Fibroblast of the conjunctiva (primary cell): ENCODE measurements at regions not wholly inside any gene's neighbourhood (a gene's known extent, or its start where the extent isn't known, plus 50 kb on each side); places are given as distances from the start of the nearest gene placed in this dataset.

Source experiments
- DNase-seq: peaks from one replicate; pipeline ENCODE4 v3.0.0-alpha.2; 2010; ENCODE audit warnings: low read depth

DNA sequence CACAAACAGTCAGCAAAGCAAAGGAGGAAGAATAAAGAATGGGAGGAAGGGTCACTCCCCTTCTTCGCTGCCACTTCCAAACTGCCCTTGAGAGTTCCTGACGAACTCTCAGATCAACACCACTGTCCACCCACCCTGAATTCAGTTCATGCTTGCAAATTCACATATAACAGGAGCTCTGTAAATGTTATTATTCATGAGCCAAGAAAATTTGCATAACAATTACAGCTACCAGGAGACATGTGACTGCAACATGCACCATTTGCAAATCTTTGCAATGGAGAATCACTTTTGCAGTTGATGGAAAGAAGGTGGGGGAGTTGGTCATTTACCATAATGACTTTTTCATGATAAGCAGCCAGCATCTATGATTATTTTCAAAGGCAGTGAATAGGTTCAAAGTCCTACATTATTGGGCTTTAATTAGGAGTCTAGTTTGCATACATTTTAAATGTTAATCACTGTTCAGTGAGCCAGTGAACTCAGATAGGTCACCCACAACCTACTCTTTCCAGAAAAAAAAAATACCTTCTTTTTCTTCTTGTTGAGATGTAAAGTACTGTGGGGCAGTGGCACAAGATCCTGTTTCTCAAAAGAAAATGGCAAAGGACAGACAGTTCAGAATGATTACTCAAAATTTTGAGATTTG is 149.7 kb downstream of the CAAP1 start:
- DNase-seq: no peak

DNA sequence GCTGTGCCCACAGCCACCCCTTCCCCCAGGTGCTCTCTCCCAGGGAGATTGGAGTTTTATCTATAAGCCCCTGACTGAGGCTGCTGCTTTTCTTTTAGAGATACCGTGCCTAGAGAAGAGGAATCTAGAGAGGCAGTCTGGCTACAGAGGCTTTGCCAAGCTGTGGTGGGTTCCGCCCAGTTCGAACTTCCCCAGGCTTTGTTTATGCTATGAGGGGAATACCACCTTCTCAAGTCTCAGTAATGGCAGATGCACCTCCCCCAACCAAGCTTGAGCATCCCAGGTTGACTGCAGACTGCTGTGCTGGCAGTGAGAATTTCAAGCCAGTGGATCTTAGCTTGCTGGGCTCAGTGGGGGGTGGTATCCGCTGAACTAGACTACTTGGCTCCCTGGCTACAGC is 157.4 kb downstream of the CAAP1 start:
- DNase-seq: no peak

GRCh38 chr9:26729187-26729586 is 163.4 kb downstream of the CAAP1 start:
- DNase-seq: no peak

DNA sequence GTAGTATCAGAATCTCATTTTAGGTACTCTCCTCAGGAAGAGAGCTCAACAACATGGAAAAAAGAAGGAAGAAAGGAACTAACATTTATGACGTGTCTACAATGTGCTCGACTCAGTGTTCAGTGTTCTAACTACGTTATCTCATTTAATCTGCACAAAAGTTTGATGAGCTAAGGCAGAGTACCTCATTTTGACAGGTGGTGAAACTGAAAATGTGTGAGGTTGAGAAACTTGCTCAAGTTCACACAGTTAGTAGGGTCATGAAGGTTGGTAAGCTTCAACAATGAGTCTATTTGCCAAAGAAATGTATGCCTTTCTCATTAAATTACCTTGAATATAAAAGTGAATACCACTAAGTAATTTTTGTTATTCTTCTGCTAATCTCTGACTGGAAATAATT is 165.1 kb downstream of the CAAP1 start:
- no peak for DNase-seq

DNA sequence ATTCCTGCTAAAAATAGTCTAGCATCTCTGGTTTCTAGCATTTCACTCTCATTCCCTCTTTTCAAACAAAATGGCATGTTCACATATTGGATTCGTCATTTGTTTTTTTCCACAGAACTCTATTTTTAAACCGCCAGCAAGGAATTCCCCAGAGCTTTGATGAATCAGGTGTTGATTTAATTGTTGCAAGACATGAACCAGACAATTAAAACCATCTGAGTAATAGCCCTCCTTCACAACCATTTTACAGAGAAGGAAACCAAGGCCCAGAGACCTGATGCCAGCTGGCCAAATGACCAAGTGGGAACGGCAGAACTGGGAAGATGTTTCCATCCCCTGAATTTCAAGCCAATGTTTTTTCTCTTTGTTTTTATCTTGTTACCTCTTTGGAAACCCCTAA is 167.0 kb downstream of the CAAP1 start:
- DNase-seq: no peak

- DNase-seq: no peak
These were observed 169.1 kb downstream of the CAAP1 start for GRCh38 chr9:26723486-26723885.

GRCh38 chr9:26722755-26723154 is 169.8 kb downstream of the CAAP1 start:
- DNase-seq: no peak

DNA sequence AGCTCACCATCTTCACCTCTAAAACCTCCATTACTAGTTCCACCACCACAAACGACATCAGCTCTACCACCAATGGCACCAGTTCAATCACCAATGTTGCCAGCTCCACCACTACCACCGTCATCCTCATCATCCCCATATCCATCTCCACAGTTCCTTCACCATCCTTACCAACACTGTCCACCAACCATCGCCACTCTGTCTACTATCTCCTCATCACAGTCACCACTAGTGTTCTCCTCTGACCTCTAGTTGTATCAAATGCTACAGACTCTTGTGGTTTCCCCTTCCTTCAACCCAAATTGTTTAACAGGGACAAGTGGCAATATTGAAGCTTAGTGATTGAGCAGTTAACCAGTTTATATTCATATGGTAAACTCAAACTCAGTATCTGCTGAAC is 182.6 kb downstream of the CAAP1 start:
- no peak for DNase-seq

- no peak for DNase-seq
These were observed 186.4 kb downstream of the CAAP1 start for GRCh38 chr9:26706223-26706622.

DNA sequence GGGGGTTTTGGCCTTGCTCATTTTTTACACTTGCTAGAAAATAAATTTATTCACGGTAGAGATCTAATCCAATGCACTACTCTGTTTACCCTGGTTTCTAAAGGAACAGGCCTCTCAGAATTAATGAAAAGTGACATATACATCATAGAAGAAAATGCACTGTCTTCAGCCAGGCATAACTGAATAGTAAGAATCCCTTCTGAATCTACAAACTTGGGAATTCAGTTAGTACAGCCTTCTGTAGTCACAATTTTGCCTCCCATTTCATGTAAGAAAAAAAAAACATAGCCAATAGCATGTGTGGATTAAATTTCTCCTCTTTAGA is 197.3 kb downstream of the CAAP1 start:
- no peak for DNase-seq

DNA sequence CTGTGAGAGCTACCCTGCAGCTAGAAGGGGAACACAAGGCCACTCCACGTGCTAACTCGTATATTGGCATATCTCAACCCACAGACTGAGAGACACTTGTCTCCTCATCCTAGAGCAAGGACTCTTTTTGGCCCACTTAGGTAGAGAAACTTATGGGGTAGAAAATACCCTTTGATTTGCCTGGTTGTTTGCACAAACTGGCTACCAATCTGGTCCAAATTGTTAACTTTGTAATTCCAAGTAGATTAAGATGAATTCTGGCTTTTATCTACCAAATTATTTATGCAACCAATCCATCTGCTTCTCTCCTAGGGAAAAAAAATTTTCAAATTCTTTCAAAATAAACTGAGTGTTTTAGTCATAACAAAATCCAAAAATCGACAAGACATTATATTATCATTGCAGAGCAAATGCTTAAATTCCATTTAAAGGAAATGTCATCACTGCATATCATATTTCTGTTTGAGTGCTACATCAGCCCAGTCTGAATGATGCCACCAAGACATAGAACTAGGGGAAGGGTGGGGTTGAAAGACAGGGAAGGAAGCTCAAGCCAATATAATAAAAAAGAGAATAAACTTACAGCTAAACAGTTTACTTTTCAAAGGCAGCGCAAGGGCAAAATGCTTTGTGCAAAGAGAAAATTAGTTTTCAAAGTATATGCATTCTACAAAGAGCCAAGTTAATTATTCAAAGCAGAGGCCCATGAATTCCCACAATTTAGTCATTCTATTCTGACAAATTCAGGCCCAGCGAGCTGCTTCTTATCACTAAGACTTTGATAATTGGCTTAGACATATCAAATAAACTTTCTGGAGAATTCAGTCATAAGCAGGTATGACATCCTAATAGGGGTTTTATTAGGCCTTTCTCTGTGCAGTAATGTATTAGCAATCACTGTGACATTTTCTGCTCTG is 198.0 kb downstream of the CAAP1 start:
- no peak for DNase-seq

DNA sequence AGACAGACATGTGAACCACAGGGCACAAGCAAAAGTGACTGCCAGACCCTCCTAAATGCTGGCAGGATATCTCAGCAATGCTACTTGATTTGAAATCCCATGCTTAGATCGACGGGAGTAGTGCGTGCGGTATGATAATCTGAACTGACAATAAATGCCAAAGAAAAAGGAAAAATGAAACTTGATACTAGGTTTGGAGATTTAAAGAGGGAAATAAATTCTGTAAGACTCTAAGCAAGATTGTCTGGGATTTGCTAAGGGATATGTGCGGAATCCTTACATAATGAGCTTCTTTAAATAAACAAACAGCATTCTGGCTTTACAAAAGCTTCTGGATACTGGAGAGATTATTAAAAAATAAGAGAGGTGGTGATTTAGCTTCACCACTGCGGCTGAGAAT is 203.6 kb downstream of the CAAP1 start:
- no peak for DNase-seq

DNA sequence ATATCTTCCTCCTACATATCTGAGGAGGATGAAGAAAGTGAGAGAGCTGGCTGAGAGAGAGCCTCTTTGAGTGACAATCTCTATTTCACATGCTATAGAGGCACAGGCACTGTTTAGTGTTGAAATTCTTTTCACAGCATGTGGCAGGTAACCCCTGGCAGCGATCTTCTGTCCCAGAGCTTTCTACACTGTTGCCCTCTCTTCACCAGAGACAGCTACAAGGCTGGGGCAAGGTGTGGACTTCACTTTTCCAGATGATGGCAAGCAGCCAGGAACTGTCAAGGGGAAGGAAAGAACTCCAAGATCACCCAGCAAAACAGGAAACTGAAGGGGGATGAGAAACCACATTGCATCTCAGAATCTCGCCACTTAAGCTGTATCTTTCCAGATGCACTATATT is 205.2 kb downstream of the CAAP1 start:
- DNase-seq: no peak

DNA sequence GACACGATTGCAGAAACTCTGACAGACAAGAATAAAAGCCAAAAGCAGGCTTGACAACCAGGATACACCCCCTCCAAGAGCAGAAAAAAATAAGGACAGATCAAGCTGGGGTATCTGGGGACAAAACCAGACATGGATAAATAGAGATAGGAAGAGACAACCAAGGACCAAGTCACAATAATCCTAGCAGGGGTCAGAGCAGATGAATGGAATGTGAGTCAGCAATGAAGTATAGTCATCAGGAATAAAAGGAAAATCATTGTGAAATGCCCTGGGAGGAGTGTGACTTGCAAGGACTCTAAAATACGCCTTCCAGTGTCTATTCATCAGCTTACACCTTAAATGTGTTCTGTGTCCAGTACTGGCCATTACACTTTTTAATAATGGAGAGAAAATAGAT is 206.8 kb downstream of the CAAP1 start:
- DNase-seq: no peak

DNA sequence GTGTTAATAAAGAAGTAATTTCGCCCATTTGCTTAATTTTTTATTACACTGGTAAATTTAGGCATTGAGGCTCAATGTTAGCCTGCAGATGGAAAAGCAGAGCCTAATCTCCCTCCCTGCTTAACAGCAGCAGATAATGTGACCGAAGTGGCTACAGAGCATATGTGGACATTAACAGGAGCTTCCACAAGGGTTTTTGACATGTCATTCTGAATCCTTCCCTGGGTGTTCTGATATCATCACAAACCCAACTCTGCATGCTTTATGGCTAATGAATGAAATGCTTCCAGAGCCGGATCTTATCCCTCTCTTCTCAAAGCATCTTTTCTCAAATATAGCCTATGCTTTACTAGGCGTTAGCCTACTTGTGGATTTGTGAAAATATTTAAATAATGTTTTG is 208.6 kb downstream of the CAAP1 start:
- no peak for DNase-seq

- DNase-seq: no peak
These were observed 209.7 kb downstream of the CAAP1 start for GRCh38 chr9:26682796-26683496.

GRCh38 chr9:26682041-26682440 is 210.6 kb downstream of the CAAP1 start:
- no peak for DNase-seq

- DNase-seq: no peak
These were observed 214.5 kb downstream of the CAAP1 start for GRCh38 chr9:26677965-26678706.

GRCh38 chr9:26675035-26675434 is 217.6 kb downstream of the CAAP1 start:
- DNase-seq: no peak

DNA sequence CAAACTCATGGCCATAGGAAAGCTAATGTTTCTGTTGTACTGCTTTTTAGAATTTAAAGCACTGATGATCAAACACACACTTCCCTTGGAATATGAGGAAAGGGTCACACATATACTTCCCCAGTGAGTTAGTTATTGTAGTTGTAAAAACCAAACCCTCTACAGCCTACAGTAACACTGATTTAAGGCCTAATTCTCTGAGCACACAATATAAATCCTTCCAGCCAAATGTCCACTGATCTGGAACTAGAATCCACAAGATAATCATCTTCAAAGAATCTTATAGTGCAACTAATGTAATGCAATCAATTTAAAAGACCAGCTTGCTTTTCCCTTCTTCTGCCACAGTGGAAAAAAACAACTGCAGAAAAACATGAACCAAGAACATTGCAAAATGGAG is 219.3 kb downstream of the CAAP1 start:
- no peak for DNase-seq

DNA sequence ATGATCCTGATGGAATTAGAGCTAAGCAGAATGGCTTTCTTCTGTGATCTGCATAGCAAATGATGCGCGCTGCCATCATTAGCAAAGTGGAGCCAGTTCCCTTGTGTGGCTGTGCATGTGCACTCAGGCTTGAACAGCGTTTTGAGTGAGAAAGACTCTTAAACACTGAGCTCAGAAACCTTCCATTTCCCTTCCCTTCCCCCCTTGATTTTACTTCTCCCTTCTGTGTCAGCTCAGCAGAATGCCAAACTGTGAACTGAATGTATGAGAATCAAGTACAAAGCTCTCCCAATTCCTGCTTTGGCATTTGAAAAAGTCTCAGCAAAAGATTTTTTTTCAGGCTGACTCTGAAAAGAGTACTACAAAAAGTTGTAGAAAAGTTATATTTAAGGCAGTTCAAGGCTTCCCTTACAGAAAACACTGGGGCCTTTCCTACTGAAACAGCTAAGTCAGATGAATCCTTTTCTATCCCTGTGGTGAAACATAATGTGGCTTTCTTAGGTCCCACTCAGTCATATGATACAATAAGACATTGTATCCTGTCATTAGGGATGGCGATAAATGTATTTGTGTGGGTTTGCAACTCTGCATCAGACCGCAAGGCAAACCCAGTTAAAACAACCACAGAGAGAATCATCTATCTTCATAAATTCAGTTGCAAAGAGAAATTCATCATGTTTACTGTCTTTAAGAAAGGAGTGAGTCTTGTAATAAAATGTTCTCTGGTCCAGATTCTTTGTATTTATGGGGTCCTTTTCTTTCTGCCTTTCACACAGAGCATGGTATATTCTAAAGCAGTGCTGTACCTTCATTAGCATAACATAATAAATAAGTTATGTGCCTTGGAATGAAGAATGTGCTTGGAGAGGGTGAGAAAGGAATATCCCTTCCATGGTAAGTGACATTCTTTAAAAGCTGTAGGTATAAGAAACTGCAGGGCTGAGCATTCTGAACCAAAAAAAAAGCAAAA is 222.6 kb downstream of the CAAP1 start:
- DNase-seq: no peak
